Neural cell (in vitro differentiated cells): ENCODE measurements at regions not wholly inside any gene's neighbourhood (a gene's known extent, or its start where the extent isn't known, plus 50 kb on each side); places are given as distances from the start of the nearest gene placed in this dataset.

Experiments used
- H2AFZ ChIP-seq: fragments of 200-600, 300-800 bp; sonication (generic), shearing (Covaris generic); 2 replicates; pipeline ENCODE4 v1.6.0; 2014; ENCODE audit warnings: low read depth, mild to moderate bottlenecking, antibody characterized with exemption, low read length, moderate library complexity
- H3F3A ChIP-seq: fragments of 200-600 bp; shearing (Covaris generic); 2 replicates; pipeline ENCODE4 v1.6.1; 2016; ENCODE audit warnings: mild to moderate bottlenecking, moderate library complexity, mixed read lengths, antibody characterized with exemption, low read length; ENCODE audit not compliant: insufficient read depth, poor library complexity, severe bottlenecking
- H3K27ac ChIP-seq: fragments of 200-600, 300-800 bp; sonication (generic), shearing (Covaris generic); 2 replicates; pipeline ENCODE4 v1.5.1; 2014; ENCODE audit warnings: mild to moderate bottlenecking, low read length, moderate library complexity
- H3K27me3 ChIP-seq: fragments of 300-800, 200-600 bp; sonication (generic), shearing (Covaris generic); 2 replicates; pipeline ENCODE4 v1.6.0; 2014; ENCODE audit warnings: mild to moderate bottlenecking, low read depth, low read length, moderate library complexity; ENCODE audit not compliant: insufficient read depth
- H3K36me3 ChIP-seq: fragments of 300-800, 200-600 bp; sonication (generic), shearing (Covaris generic); 2 replicates; pipeline ENCODE4 v1.5.1; 2014; ENCODE audit warnings: mild to moderate bottlenecking, antibody characterized with exemption, low read length, moderate library complexity; ENCODE audit not compliant: insufficient read depth
- H3K4me2 ChIP-seq: fragments of 300-800, 200-600 bp; sonication (generic), shearing (Covaris generic); 2 replicates; pipeline ENCODE4 v1.6.0; 2014; ENCODE audit warnings: mild to moderate bottlenecking, low read length
- H3K4me3 ChIP-seq: fragments of 300-800, 200-600 bp; sonication (generic), shearing (Covaris generic); 2 replicates; pipeline ENCODE4 v1.5.1; 2014; ENCODE audit warnings: mild to moderate bottlenecking, low read length, moderate library complexity
- H3K79me2 ChIP-seq: fragments of 200-600 bp; shearing (Covaris generic); replicated peaks from 2 replicates; pipeline ENCODE4 v1.6.0; 2014; ENCODE audit warnings: mild to moderate bottlenecking, low read length, moderate library complexity; ENCODE audit not compliant: insufficient read depth
- H3K9ac ChIP-seq: fragments of 300-800, 200-600 bp; sonication (generic), shearing (Covaris generic); 2 replicates; pipeline ENCODE4 v1.6.1; 2016; ENCODE audit warnings: mild to moderate bottlenecking, low read length, mixed read lengths
- H3K9me2 ChIP-seq: fragments of 200-600 bp; shearing (Covaris generic); 2 replicates; pipeline ENCODE4 v1.6.1; 2016; ENCODE audit warnings: mild to moderate bottlenecking, low read length, mixed read lengths; ENCODE audit not compliant: insufficient read depth
- H3K9me3 ChIP-seq: fragments of 200-600, 300-800 bp; sonication (generic), shearing (Covaris generic); 2 replicates; pipeline ENCODE4 v1.6.1; 2016; ENCODE audit warnings: mild to moderate bottlenecking, mixed run types, low read length, moderate library complexity, mixed read lengths
- H4K20me1 ChIP-seq: fragments of 200-600 bp; shearing (Covaris generic); 2 replicates; pipeline ENCODE4 v1.6.1; 2016; ENCODE audit warnings: mild to moderate bottlenecking, mixed run types; ENCODE audit not compliant: insufficient read depth
- CTCF ChIP-seq: fragments of 450-650 bp; IDR thresholded peaks from 2 replicates; pipeline ENCODE4 v1.5.1; 2014; ENCODE audit warnings: antibody characterized with exemption, mild to moderate bottlenecking, moderate library complexity; ENCODE audit not compliant: poor library complexity, severe bottlenecking
- EP300 ChIP-seq: fragments of 450-650 bp; conservative IDR thresholded peaks from 2 replicates; pipeline ENCODE4 v1.6.1; 2014; ENCODE audit warnings: antibody characterized with exemption, mild to moderate bottlenecking, moderate library complexity; ENCODE audit not compliant: poor library complexity, severe bottlenecking
- EZH2 ChIP-seq: fragments of 200-600, 300-800 bp; shearing (Covaris generic), sonication (generic); IDR thresholded peaks from 2 replicates; pipeline ENCODE4 v1.6.1; 2014; ENCODE audit warnings: antibody characterized with exemption, low read length, borderline replicate concordance, mild to moderate bottlenecking; ENCODE audit not compliant: insufficient read depth, poor library complexity, severe bottlenecking
- MXI1 ChIP-seq: fragments of 450-650 bp; conservative IDR thresholded peaks from 2 replicates; pipeline ENCODE4 v1.6.1; 2014; ENCODE audit warnings: antibody characterized with exemption, mild to moderate bottlenecking; ENCODE audit not compliant: poor library complexity, severe bottlenecking
- POLR2AphosphoS5 ChIP-seq: IDR thresholded peaks from 2 replicates; pipeline ENCODE4 v1.6.1; 2012
- RAD21 ChIP-seq: fragments of 450-650 bp; conservative IDR thresholded peaks from 2 replicates; pipeline ENCODE4 v1.6.1; 2014; ENCODE audit warnings: antibody characterized with exemption, mild to moderate bottlenecking, moderate library complexity
- SMC3 ChIP-seq: fragments of 450-650 bp; conservative IDR thresholded peaks from 2 replicates; pipeline ENCODE4 v1.6.1; 2014; ENCODE audit warnings: antibody characterized with exemption, mild to moderate bottlenecking, moderate library complexity; ENCODE audit not compliant: poor library complexity
- TAF1 ChIP-seq: IDR thresholded peaks from 2 replicates; pipeline ENCODE4 v1.6.1; 2012; ENCODE audit warnings: low read depth
- TF ChIP-seq, protein P1 (sequence below): IDR thresholded peaks from 2 replicates; pipeline ENCODE4 v1.6.1; 2012; ENCODE audit warnings: borderline replicate concordance

DNA sequence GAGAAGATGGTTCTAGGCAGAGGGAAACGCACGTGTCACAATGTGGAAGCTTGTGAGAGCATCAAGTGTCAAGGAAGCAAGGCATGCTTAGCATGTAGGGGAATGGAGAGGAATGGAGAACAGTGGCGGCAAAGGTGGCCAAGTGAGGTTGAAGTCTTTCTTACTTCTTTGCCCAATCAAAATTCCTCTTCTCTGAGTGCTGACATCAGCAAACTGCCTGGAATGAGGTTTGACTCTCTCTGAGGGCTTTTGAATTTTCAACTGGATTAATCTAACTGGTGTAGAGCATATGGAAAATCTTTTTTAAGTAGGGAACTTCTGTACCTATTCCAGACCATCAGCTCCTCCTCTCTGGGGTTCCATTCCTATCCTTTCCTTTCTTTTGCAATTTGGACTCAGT is 61.9 kb upstream of the BNC1 start:
- TF ChIP-seq TAF1 (no peak), POLR2AphosphoS5 (no peak), EP300 (no peak), EZH2 (no peak), SMC3 (no peak), MXI1 (no peak), CTCF (no peak), RAD21 (no peak)
- TF ChIP-seq, protein P1, sequence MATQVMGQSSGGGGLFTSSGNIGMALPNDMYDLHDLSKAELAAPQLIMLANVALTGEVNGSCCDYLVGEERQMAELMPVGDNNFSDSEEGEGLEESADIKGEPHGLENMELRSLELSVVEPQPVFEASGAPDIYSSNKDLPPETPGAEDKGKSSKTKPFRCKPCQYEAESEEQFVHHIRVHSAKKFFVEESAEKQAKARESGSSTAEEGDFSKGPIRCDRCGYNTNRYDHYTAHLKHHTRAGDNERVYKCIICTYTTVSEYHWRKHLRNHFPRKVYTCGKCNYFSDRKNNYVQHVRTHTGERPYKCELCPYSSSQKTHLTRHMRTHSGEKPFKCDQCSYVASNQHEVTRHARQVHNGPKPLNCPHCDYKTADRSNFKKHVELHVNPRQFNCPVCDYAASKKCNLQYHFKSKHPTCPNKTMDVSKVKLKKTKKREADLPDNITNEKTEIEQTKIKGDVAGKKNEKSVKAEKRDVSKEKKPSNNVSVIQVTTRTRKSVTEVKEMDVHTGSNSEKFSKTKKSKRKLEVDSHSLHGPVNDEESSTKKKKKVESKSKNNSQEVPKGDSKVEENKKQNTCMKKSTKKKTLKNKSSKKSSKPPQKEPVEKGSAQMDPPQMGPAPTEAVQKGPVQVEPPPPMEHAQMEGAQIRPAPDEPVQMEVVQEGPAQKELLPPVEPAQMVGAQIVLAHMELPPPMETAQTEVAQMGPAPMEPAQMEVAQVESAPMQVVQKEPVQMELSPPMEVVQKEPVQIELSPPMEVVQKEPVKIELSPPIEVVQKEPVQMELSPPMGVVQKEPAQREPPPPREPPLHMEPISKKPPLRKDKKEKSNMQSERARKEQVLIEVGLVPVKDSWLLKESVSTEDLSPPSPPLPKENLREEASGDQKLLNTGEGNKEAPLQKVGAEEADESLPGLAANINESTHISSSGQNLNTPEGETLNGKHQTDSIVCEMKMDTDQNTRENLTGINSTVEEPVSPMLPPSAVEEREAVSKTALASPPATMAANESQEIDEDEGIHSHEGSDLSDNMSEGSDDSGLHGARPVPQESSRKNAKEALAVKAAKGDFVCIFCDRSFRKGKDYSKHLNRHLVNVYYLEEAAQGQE = no peak
- H3K36me3 ChIP-seq = no peaks in the 10 kb centered on the region
- no peaks in the 10 kb centered on the region for H4K20me1 ChIP-seq
- H3K79me2 ChIP-seq = no peaks in the 10 kb centered on the region
- no peaks in the 10 kb centered on the region for H3K27me3 ChIP-seq
- H3K9me3 ChIP-seq = no peaks in the 10 kb centered on the region
- no peak overlapping the region for H3K27ac ChIP-seq
- H2AFZ ChIP-seq = no peak overlapping the region
- H3K4me2 ChIP-seq = no peak overlapping the region
- H3K9ac ChIP-seq = no peak overlapping the region
- no peak overlapping the region for H3K4me3 ChIP-seq
- H3F3A ChIP-seq = no peaks in the 10 kb centered on the region
- no peaks in the 10 kb centered on the region for H3K9me2 ChIP-seq

DNA sequence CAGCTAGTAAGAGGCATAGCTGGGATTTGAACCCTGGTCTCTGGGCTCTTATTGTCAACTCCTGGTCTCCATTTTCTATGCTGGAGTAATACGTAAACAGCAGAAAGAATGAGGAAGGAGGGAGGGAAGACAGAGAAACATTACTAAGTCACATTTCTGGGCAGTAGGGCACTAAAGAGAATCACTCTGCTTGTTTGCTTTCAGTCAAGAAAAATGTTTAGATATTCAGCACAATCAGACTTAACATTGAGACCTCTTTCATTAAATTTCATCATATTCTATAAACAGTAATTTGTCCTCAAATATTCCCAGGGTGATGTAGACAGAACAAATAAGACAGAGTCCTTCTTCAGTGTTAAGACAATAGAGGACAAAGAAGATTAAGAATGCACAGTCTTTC is 67.7 kb upstream of the BNC1 start:
- Histone ChIP-seq H4K20me1 (no peaks in the 10 kb centered on the region), H3K9me3 (no peaks in the 10 kb centered on the region), H3K79me2 (no peaks in the 10 kb centered on the region), H3K9me2 (no peaks in the 10 kb centered on the region), H2AFZ (no peak overlapping the region), H3K36me3 (no peaks in the 10 kb centered on the region), H3K4me3 (no peak overlapping the region), H3K27me3 (no peaks in the 10 kb centered on the region), H3K27ac (no peak overlapping the region), H3K9ac (no peak overlapping the region), H3K4me2 (no peak overlapping the region), H3F3A (no peaks in the 10 kb centered on the region)
- TF ChIP-seq MXI1 (no peak), RAD21 (no peak), TAF1 (no peak), POLR2AphosphoS5 (no peak), EZH2 (no peak), EP300 (no peak), CTCF (no peak), SMC3 (no peak)
- TF ChIP-seq, protein P1 = no peak
